Dendritic cell treated with granulocyte-macrophage colony-stimulating factor and Interleukin-4, amounts not matched to agents 40 ng/mL and 50 ng/mL, for 4 days (primary cell): ENCODE measurements at regions not wholly inside any gene's neighbourhood (a gene's known extent, or its start where the extent isn't known, plus 50 kb on each side); places are given as distances from the start of the nearest gene placed in this dataset.
"Not testable (repeated sequence)": the region's sequence is repeated elsewhere in the genome, so short reads cannot be mapped to it uniquely, and the experiment has no call there.

Experiments used
- H3K27ac Mint-ChIP-seq: one replicate; pipeline ENCODE4 v1.8.0; 2022; ENCODE audit warnings: mild to moderate bottlenecking, mixed read lengths
- H3K27me3 Mint-ChIP-seq: one replicate; pipeline ENCODE4 v1.8.0; 2022; ENCODE audit warnings: mild to moderate bottlenecking, mixed read lengths
- H3K36me3 Mint-ChIP-seq: one replicate; pipeline ENCODE4 v1.8.0; 2022; ENCODE audit warnings: low read depth, mixed read lengths
- H3K4me1 Mint-ChIP-seq: one replicate; pipeline ENCODE4 v1.8.0; 2022; ENCODE audit warnings: low read depth, mixed read lengths
- H3K4me3 Mint-ChIP-seq: one replicate; pipeline ENCODE4 v1.8.0; 2022; ENCODE audit warnings: mild to moderate bottlenecking, moderate library complexity, mixed read lengths
- H3K9me3 Mint-ChIP-seq: one replicate; pipeline ENCODE4 v1.8.0; 2022; ENCODE audit warnings: mixed read lengths
- intact Hi-C: fragments of 100-400 bp; cut with micrococcal nuclease; formaldehyde crosslinking; loops from one replicate; pipeline ENCODE4 v1.15.0; 2022

- peaks cover 7% of the 10 kb centered on the region for H3K9me3 Mint-ChIP-seq
- intact Hi-C loops = no loop called here
- no peaks in the 10 kb centered on the region for H3K4me1 Mint-ChIP-seq
- no peaks in the 10 kb centered on the region for H3K27me3 Mint-ChIP-seq
- H3K27ac Mint-ChIP-seq = no peak overlapping the region
- H3K36me3 Mint-ChIP-seq = no peaks in the 10 kb centered on the region
- no peak overlapping the region for H3K4me3 Mint-ChIP-seq
Measured at GRCh38 chr2:208984376-208985090, 439.3 kb upstream of the MAP2 start.

- Mint-ChIP-seq H3K36me3 (no peaks in the 10 kb centered on the region), H3K9me3 (peaks cover 7% of the 10 kb centered on the region), H3K4me1 (no peaks in the 10 kb centered on the region), H3K4me3 (no peak overlapping the region), H3K27ac (no peak overlapping the region), H3K27me3 (no peaks in the 10 kb centered on the region)
- intact Hi-C loops = no loop called here
Measured at GRCh38 chr2:208985644-208986043, 438.2 kb upstream of the MAP2 start.

GRCh38 chr2:208990716-208991115 lies 433.1 kb upstream of the MAP2 start:
- no peaks in the 10 kb centered on the region for H3K27me3 Mint-ChIP-seq
- H3K36me3 Mint-ChIP-seq = no peaks in the 10 kb centered on the region
- intact Hi-C loops = no loop called here
- no peak overlapping the region for H3K4me3 Mint-ChIP-seq
- H3K4me1 Mint-ChIP-seq = no peaks in the 10 kb centered on the region
- H3K9me3 Mint-ChIP-seq = peaks cover 16% of the 10 kb centered on the region
- no peak overlapping the region for H3K27ac Mint-ChIP-seq

- Mint-ChIP-seq H3K4me3 (no peak overlapping the region), H3K36me3 (no peaks in the 10 kb centered on the region), H3K27me3 (no peaks in the 10 kb centered on the region), H3K9me3 (peaks cover 8% of the 10 kb centered on the region), H3K4me1 (no peaks in the 10 kb centered on the region), H3K27ac (no peak overlapping the region)
- intact Hi-C loops = no loop called here
Measured at GRCh38 chr2:208999911-209000310, 423.9 kb upstream of the MAP2 start.

- Mint-ChIP-seq H3K4me3 (no peak overlapping the region), H3K4me1 (no peaks in the 10 kb centered on the region), H3K27ac (no peak overlapping the region), H3K9me3 (peaks cover 29% of the 10 kb centered on the region), H3K36me3 (no peaks in the 10 kb centered on the region), H3K27me3 (no peaks in the 10 kb centered on the region)
- intact Hi-C loops = no loop called here
Measured at GRCh38 chr2:209002054-209002453, 421.8 kb upstream of the MAP2 start.

GRCh38 chr2:209005371-209005770 lies 418.5 kb upstream of the MAP2 start:
- intact Hi-C loops = no loop called here
- H3K9me3 Mint-ChIP-seq = peaks cover 31% of the 10 kb centered on the region
- H3K27ac Mint-ChIP-seq = no peak overlapping the region
- no peaks in the 10 kb centered on the region for H3K27me3 Mint-ChIP-seq
- H3K4me1 Mint-ChIP-seq = no peaks in the 10 kb centered on the region
- no peaks in the 10 kb centered on the region for H3K36me3 Mint-ChIP-seq
- H3K4me3 Mint-ChIP-seq = no peak overlapping the region

GRCh38 chr2:209008636-209009287 lies 415.1 kb upstream of the MAP2 start:
- H3K36me3 Mint-ChIP-seq = no peaks in the 10 kb centered on the region
- H3K9me3 Mint-ChIP-seq = peaks cover 31% of the 10 kb centered on the region
- no peaks in the 10 kb centered on the region for H3K27me3 Mint-ChIP-seq
- intact Hi-C loops = no loop called here
- H3K27ac Mint-ChIP-seq = no peak overlapping the region
- H3K4me1 Mint-ChIP-seq = no peaks in the 10 kb centered on the region
- no peak overlapping the region for H3K4me3 Mint-ChIP-seq

GRCh38 chr2:209018633-209019032 lies 405.2 kb upstream of the MAP2 start:
- H3K4me3 Mint-ChIP-seq, H3K4me1 Mint-ChIP-seq, intact Hi-C loops: not testable (repeated sequence)

GRCh38 chr2:209029249-209029648 lies 394.6 kb upstream of the MAP2 start:
- no peak overlapping the region for H3K4me3 Mint-ChIP-seq
- no peaks in the 10 kb centered on the region for H3K27me3 Mint-ChIP-seq
- no peaks in the 10 kb centered on the region for H3K9me3 Mint-ChIP-seq
- no peaks in the 10 kb centered on the region for H3K36me3 Mint-ChIP-seq
- intact Hi-C loops = no loop called here
- H3K4me1 Mint-ChIP-seq = no peaks in the 10 kb centered on the region
- H3K27ac Mint-ChIP-seq = no peak overlapping the region

More at GRCh38 chr2:209018633-209019032, 405.2 kb upstream of the MAP2 start:
- peaks cover 35% of the 10 kb centered on the region for H3K9me3 Mint-ChIP-seq
- not testable (repeated sequence) for H3K27ac Mint-ChIP-seq, H3K36me3 Mint-ChIP-seq, H3K27me3 Mint-ChIP-seq

GRCh38 chr2:209044307-209044706 lies 379.5 kb upstream of the MAP2 start:
- Mint-ChIP-seq H3K4me1 (no peaks in the 10 kb centered on the region), H3K27ac (no peak overlapping the region), H3K9me3 (no peaks in the 10 kb centered on the region), H3K27me3 (no peaks in the 10 kb centered on the region), H3K36me3 (no peaks in the 10 kb centered on the region), H3K4me3 (no peak overlapping the region)
- intact Hi-C loops = no loop called here

GRCh38 chr2:209046163-209046562 lies 377.7 kb upstream of the MAP2 start:
- Mint-ChIP-seq H3K4me1 (no peaks in the 10 kb centered on the region), H3K9me3 (no peaks in the 10 kb centered on the region), H3K36me3 (no peaks in the 10 kb centered on the region), H3K27ac (no peak overlapping the region), H3K27me3 (no peaks in the 10 kb centered on the region), H3K4me3 (no peak overlapping the region)
- intact Hi-C loops = no loop called here

GRCh38 chr2:209049608-209050007 lies 374.2 kb upstream of the MAP2 start:
- Mint-ChIP-seq H3K27me3 (no peaks in the 10 kb centered on the region), H3K36me3 (no peaks in the 10 kb centered on the region), H3K9me3 (no peaks in the 10 kb centered on the region), H3K4me3 (no peak overlapping the region), H3K27ac (no peak overlapping the region), H3K4me1 (no peaks in the 10 kb centered on the region)
- intact Hi-C loops = no loop called here

- no peaks in the 10 kb centered on the region for H3K27me3 Mint-ChIP-seq
- no peak overlapping the region for H3K4me3 Mint-ChIP-seq
- intact Hi-C loops = no loop called here
- no peaks in the 10 kb centered on the region for H3K9me3 Mint-ChIP-seq
- H3K27ac Mint-ChIP-seq = no peak overlapping the region
- H3K36me3 Mint-ChIP-seq = no peaks in the 10 kb centered on the region
- no peaks in the 10 kb centered on the region for H3K4me1 Mint-ChIP-seq
Measured at GRCh38 chr2:209062210-209062609, 361.6 kb upstream of the MAP2 start.

GRCh38 chr2:209070262-209070661 lies 353.6 kb upstream of the MAP2 start:
- Mint-ChIP-seq H3K4me3 (no peak overlapping the region), H3K27ac (no peak overlapping the region), H3K4me1 (no peaks in the 10 kb centered on the region), H3K27me3 (peaks cover 2% of the 10 kb centered on the region), H3K36me3 (no peaks in the 10 kb centered on the region), H3K9me3 (no peaks in the 10 kb centered on the region)
- intact Hi-C loops = no loop called here

- intact Hi-C loops = no loop called here
- no peaks in the 10 kb centered on the region for H3K9me3 Mint-ChIP-seq
- no peak overlapping the region for H3K27ac Mint-ChIP-seq
- H3K27me3 Mint-ChIP-seq = peaks cover 2% of the 10 kb centered on the region
- H3K4me1 Mint-ChIP-seq = no peaks in the 10 kb centered on the region
- H3K4me3 Mint-ChIP-seq = no peak overlapping the region
- H3K36me3 Mint-ChIP-seq = no peaks in the 10 kb centered on the region
Measured at GRCh38 chr2:209073151-209073550, 350.7 kb upstream of the MAP2 start.
